ENCODE measurements at regions not wholly inside any gene's neighbourhood (a gene's known extent, or its start where the extent isn't known, plus 50 kb on each side); places are given as distances from the start of the nearest gene placed in this dataset.

DNA sequence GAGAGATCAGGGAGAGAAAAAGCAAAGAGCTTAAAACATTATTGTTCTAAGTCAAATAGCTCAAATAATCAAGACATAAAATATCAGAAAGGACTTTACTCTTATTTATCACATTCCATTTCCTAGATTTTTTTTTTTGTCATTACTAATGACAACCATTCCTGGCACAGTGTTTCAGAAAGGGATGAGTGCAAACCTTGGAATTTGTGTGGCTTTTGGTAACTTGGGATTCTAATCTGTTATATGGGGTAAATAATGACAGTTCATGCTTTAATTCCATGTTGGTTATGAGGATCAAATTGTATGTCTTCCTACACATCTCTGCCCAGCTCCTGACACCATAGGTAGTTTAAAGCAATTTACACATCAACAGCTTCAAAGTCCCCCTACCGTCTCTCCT, 358.4 kb upstream of the ADGRL4 start:
- no peak for DNase-seq
- TF ChIP-seq, protein P1, sequence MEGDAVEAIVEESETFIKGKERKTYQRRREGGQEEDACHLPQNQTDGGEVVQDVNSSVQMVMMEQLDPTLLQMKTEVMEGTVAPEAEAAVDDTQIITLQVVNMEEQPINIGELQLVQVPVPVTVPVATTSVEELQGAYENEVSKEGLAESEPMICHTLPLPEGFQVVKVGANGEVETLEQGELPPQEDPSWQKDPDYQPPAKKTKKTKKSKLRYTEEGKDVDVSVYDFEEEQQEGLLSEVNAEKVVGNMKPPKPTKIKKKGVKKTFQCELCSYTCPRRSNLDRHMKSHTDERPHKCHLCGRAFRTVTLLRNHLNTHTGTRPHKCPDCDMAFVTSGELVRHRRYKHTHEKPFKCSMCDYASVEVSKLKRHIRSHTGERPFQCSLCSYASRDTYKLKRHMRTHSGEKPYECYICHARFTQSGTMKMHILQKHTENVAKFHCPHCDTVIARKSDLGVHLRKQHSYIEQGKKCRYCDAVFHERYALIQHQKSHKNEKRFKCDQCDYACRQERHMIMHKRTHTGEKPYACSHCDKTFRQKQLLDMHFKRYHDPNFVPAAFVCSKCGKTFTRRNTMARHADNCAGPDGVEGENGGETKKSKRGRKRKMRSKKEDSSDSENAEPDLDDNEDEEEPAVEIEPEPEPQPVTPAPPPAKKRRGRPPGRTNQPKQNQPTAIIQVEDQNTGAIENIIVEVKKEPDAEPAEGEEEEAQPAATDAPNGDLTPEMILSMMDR (IDR thresholded peaks at IDR 0.05; ENCODE audit: borderline replicate concordance), result no peak
- Histone ChIP-seq H3K27me3 (ENCODE audit: low read depth) (no peaks in the 10 kb centered on the region), H3K4me3 (no peak overlapping the region), H3K27ac (replicated peaks) (no peak overlapping the region), H3K9me3 (replicated peaks) (no peaks in the 10 kb centered on the region), H3K36me3 (no peaks in the 10 kb centered on the region), H3K4me1 (no peaks in the 10 kb centered on the region)
- intact Hi-C loops (cut with micrococcal nuclease), result no loop called here

DNA sequence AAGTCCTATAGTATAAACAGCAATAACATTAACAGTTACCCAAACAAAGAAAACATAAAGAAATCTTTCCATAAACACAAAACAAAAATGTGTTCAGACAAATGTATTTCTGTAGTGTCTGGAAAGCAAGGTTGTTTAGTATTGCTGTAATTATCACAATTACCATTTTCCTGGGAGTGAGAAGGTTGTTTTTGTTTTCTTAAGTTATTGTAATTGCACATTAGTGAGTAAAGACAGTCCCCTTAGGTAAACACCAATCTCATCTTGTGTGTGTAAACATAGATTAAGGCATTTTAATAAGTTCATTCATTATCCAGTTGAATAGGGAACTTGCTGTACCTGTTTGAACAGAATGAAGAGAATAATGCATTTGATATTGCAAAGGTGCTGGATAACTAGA, 356.9 kb upstream of the ADGRL4 start:
- Histone ChIP-seq H3K4me1 (no peaks in the 10 kb centered on the region), H3K27me3 (ENCODE audit: low read depth) (no peaks in the 10 kb centered on the region), H3K36me3 (no peaks in the 10 kb centered on the region), H3K27ac (replicated peaks) (no peak overlapping the region), H3K4me3 (no peak overlapping the region), H3K9me3 (replicated peaks) (no peaks in the 10 kb centered on the region)
- no peak for DNase-seq
- intact Hi-C loops (cut with micrococcal nuclease), result no loop called here
- TF ChIP-seq, protein P1 (IDR thresholded peaks at IDR 0.05; ENCODE audit: borderline replicate concordance), result no peak

DNA sequence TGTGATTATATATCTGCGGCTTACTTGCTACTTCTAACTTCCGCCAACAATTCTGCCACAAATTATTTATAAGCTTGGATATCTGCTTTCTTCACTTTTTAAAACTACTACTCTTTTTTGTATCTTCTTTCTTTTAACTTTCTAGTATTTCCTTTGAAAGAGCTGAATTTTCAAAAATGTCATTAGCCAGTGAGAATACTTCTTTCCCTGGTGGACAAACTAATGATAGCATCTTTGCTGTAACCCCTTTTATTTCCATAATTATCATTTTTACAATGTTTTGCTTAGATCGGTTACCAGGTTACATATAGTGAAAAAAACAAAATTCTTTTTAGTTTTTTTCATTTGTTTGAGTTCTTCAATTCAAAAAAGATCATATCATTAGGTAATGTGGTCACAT, 355.9 kb upstream of the ADGRL4 start:
- DNase-seq, result no peak
- no peaks in the 10 kb centered on the region for H3K4me1 ChIP-seq
- H3K4me3 ChIP-seq, result no peak overlapping the region
- H3K27me3 ChIP-seq (ENCODE audit: low read depth), result no peaks in the 10 kb centered on the region
- no peaks in the 10 kb centered on the region for H3K36me3 ChIP-seq
- no peaks in the 10 kb centered on the region for H3K9me3 ChIP-seq (replicated peaks)
- TF ChIP-seq, protein P1 (IDR thresholded peaks at IDR 0.05; ENCODE audit: borderline replicate concordance), result no peak
- no peak overlapping the region for H3K27ac ChIP-seq (replicated peaks)
- intact Hi-C loops (cut with micrococcal nuclease), result no loop called here

DNA sequence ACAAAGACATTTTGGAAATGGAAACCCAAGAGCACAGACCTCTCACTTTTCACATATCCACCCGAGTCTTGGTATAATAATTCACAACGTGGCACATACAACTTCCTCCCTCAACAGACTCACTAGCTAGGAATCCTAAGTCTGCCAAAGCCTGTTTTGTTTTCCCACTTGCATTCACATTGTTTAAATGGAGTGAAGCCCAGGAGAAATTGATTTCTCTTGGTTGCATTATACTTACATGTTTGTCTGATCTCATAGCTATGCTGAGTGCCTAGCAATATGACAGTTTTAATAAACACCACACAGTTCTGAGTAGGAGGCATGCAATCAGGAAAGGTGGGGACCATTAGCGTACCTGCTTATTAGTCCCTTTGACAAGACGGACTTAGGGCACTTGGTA, 348.6 kb upstream of the ADGRL4 start:
- Histone ChIP-seq H3K27me3 (ENCODE audit: low read depth) (no peaks in the 10 kb centered on the region), H3K9me3 (replicated peaks) (no peaks in the 10 kb centered on the region), H3K27ac (replicated peaks) (no peak overlapping the region), H3K36me3 (no peaks in the 10 kb centered on the region), H3K4me1 (no peaks in the 10 kb centered on the region), H3K4me3 (no peak overlapping the region)
- TF ChIP-seq, protein P1 (IDR thresholded peaks at IDR 0.05; ENCODE audit: borderline replicate concordance), result no peak
- intact Hi-C loops (cut with micrococcal nuclease), result loop anchor here (10.0 kb wide), 1 partner anchor 90 kb away; no protein-coding TSS in a partner anchor
- no peak for DNase-seq

DNA sequence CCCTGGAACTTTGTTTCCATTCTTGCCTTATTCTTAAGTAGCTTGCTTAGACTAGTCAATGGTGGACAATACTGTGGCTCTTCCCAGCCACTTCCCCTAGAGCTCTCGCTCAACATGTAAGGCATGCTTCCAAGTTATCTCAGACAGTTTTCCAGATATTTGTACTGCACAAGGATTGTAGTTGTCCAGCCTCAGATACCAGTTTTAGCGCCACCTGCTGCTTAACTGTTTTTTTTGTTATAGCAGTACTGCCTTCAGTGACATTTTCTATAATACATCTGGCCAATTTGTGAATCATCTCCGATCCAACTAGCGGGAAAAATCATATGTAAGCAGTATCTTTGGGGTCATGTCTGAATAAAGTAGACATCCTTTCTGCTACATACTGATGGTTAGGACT, 346.7 kb upstream of the ADGRL4 start:
- DNase-seq, result no peak
- no peaks in the 10 kb centered on the region for H3K36me3 ChIP-seq
- no peaks in the 10 kb centered on the region for H3K9me3 ChIP-seq (replicated peaks)
- TF ChIP-seq, protein P1 (IDR thresholded peaks at IDR 0.05; ENCODE audit: borderline replicate concordance), result peak; percentile 56
- H3K4me1 ChIP-seq, result no peaks in the 10 kb centered on the region
- H3K27ac ChIP-seq (replicated peaks), result no peak overlapping the region
- H3K27me3 ChIP-seq (ENCODE audit: low read depth), result no peaks in the 10 kb centered on the region
- intact Hi-C loops (cut with micrococcal nuclease), result loop anchor here (10.0 kb wide), 1 partner anchor 88 kb away; no protein-coding TSS in a partner anchor
- H3K4me3 ChIP-seq, result no peak overlapping the region

DNA sequence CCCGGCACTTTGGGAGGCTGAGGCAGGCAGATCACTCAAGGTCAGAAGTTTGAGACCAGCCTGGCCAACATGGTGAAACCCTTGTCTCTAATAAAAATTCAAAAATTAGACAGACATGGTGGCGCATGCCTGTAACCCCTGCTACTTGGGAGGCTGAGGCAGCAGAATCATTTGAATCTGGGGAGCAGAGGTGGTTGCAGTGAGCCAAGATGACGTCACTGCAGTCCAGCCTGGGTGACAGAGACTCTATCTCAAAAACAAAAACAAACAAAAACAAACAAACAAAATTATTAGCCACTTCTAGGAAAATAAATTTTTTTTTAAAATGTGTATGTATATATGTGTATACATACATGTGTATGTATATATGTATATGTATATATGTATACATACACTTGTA, 320.3 kb upstream of the ADGRL4 start:
- Histone ChIP-seq H3K27me3 (ENCODE audit: low read depth) (no peaks in the 10 kb centered on the region), H3K36me3 (no peaks in the 10 kb centered on the region)

More for the DNA sequence above, 320.3 kb upstream of the ADGRL4 start:
- intact Hi-C loops (cut with micrococcal nuclease), result no loop called here
- Histone ChIP-seq H3K4me3 (no peak overlapping the region), H3K9me3 (replicated peaks) (peaks cover 10% of the 10 kb centered on the region), H3K27ac (replicated peaks) (no peak overlapping the region), H3K4me1 (no peaks in the 10 kb centered on the region)
- TF ChIP-seq, protein P1 (IDR thresholded peaks at IDR 0.05; ENCODE audit: borderline replicate concordance), result no peak
- DNase-seq, result no peak
